PC-3 (cell line): ENCODE measurements at regions not wholly inside any gene's neighbourhood (a gene's known extent, or its start where the extent isn't known, plus 50 kb on each side); places are given as distances from the start of the nearest gene placed in this dataset.
A peak's percentile ranks its signal among the peaks of the same experiment; 100 is the strongest.

Experiments
- ATAC-seq: fragments of 200-7000 bp; cut with Tn5 transposase; 2 replicates; pipeline ENCODE4 v1.9.1; 2020; ENCODE audit warnings: mild to moderate bottlenecking, moderate library complexity
- BruUV-seq: library from RNA; stranded (reverse); fragments of 400-500 nt; replicated peaks from 2 replicates; lab custom pipeline; 2021; lab: Mats Ljungman, UMichigan
- CTCF ChIA-PET: fragments of 300-600 bp; sonication (Branson Sonifier 250); formaldehyde crosslinking; loops from one replicate; lab custom pipeline; 2022; ENCODE audit warnings: antibody characterized with exemption; lab: Charles Lee
- POLR2A ChIA-PET: fragments of 300-600 bp; sonication (Branson Sonifier 250); formaldehyde crosslinking; loops from one replicate; lab custom pipeline; 2022; ENCODE audit warnings: antibody characterized with exemption; ENCODE audit not compliant: unreplicated experiment; lab: Charles Lee
- DNase-seq: peaks from one replicate; pipeline ENCODE4 v3.0.0-alpha.2; 2015
- H2AFZ ChIP-seq: fragments of 300-600 bp; sonication (generic); 2 replicates; pipeline ENCODE4 v1.6.0; 2016; ENCODE audit warnings: antibody characterized with exemption, low read length
- H3F3A ChIP-seq: fragments of 300-600 bp; sonication (generic); one replicate; pipeline ENCODE4 v1.6.0; 2017; ENCODE audit warnings: antibody characterized with exemption, low read length, control low read depth, mild to moderate bottlenecking; ENCODE audit not compliant: unreplicated experiment
- H3K27ac ChIP-seq: fragments of 300-600 bp; sonication (generic); 2 replicates; pipeline ENCODE4 v1.5.1; 2016; ENCODE audit warnings: mild to moderate bottlenecking, low read length
- H3K27me3 ChIP-seq: fragments of 300-600 bp; sonication (generic); 2 replicates; pipeline ENCODE4 v1.6.1; 2016; ENCODE audit warnings: low read length, mixed read lengths
- H3K36me3 ChIP-seq: fragments of 300-600 bp; sonication (generic); 2 replicates; pipeline ENCODE4 v1.6.1; 2016; ENCODE audit warnings: low read depth, mixed run types, low read length, mixed read lengths
- H3K4me1 ChIP-seq: fragments of 300-600 bp; sonication (generic); 2 replicates; pipeline ENCODE4 v1.5.1; 2016; ENCODE audit warnings: low read length; ENCODE audit not compliant: insufficient read depth
- H3K4me2 ChIP-seq: fragments of 300-600 bp; sonication (generic); 2 replicates; pipeline ENCODE4 v1.6.0; 2016; ENCODE audit warnings: low read length
- H3K4me3 ChIP-seq: fragments of 300-600 bp; sonication (generic); 2 replicates; pipeline ENCODE4 v1.5.1; 2016; ENCODE audit warnings: mild to moderate bottlenecking, low read length, mixed read lengths
- H3K79me2 ChIP-seq: fragments of 300-600 bp; sonication (generic); 2 replicates; pipeline ENCODE4 v1.6.1; 2017; ENCODE audit warnings: low read length, mixed read lengths
- H3K9ac ChIP-seq: fragments of 300-600 bp; sonication (generic); 2 replicates; pipeline ENCODE4 v1.6.0; 2016; ENCODE audit warnings: mild to moderate bottlenecking, low read length
- H3K9me2 ChIP-seq: fragments of 300-600 bp; sonication (generic); replicated peaks from 2 replicates; pipeline ENCODE4 v1.6.1; 2016; ENCODE audit warnings: mixed run types, low read length, mixed read lengths
- H3K9me3 ChIP-seq: fragments of 300-600 bp; sonication (generic); 2 replicates; pipeline ENCODE4 v1.6.1; 2016; ENCODE audit warnings: low read length, mixed read lengths
- H4K20me1 ChIP-seq: fragments of 300-600 bp; sonication (generic); 2 replicates; pipeline ENCODE4 v1.6.1; 2016; ENCODE audit warnings: low read length, mixed read lengths
- CTCF ChIP-seq: fragments of 300-600 bp; sonication (generic); conservative IDR thresholded peaks from 2 replicates; pipeline ENCODE4 v1.5.1; 2017; ENCODE audit warnings: antibody characterized with exemption, low read depth, mild to moderate bottlenecking, low read length
- EZH2 ChIP-seq: fragments of 300-600 bp; sonication (generic); IDR thresholded peaks from one replicate; pipeline ENCODE4 v1.6.1; 2017; ENCODE audit warnings: antibody characterized with exemption, mild to moderate bottlenecking, low read length; ENCODE audit not compliant: unreplicated experiment
- EZH2phosphoT487 ChIP-seq: fragments of 300-600 bp; sonication (generic); IDR thresholded peaks from 2 replicates; pipeline ENCODE4 v1.6.1; 2018; ENCODE audit warnings: mild to moderate bottlenecking, antibody characterized with exemption, low read length, borderline replicate concordance
- intact Hi-C: fragments of 100-400 bp; cut with micrococcal nuclease; formaldehyde crosslinking; loops from 2 replicates; pipeline ENCODE4 v1.9.0; 2023

- Histone ChIP-seq H3K27ac (no peak overlapping the region), H3K9ac (no peak overlapping the region), H2AFZ (peak overlapping the region; percentile 45; the same call in 1 of the 2 replicates), H3K4me3 (no peak overlapping the region; the same call in 1 of the 2 replicates), H3K79me2 (no peaks in the 10 kb centered on the region), H3K9me3 (no peaks in the 10 kb centered on the region), H3F3A (no peaks in the 10 kb centered on the region), H3K36me3 (no peaks in the 10 kb centered on the region), H3K9me2 (no peaks in the 10 kb centered on the region), H4K20me1 (no peaks in the 10 kb centered on the region), H3K4me2 (peak overlapping the region; percentile 69; the same call in 1 of the 2 replicates), H3K4me1 (peaks cover 10% of the 10 kb centered on the region), H3K27me3 (no peaks in the 10 kb centered on the region)
- intact Hi-C loops, result loop anchor here (5.0 kb wide), 1 partner anchor 136 kb away; no protein-coding TSS in a partner anchor
- DNase-seq (no peak), ATAC-seq (no peak)
- TF ChIP-seq CTCF (no peak), EZH2phosphoT487 (no peak), EZH2 (no peak)
- BruUV-seq, result no TSS peak
- ChIA-PET POLR2A (interaction anchor here (0.8 kb wide), 1 partner anchor 16 kb away, joined by 6 read pairs; no protein-coding TSS in a partner anchor), CTCF (interaction anchor here (1.2 kb wide), 1 partner anchor 16 kb away, joined by 3 read pairs; no protein-coding TSS in a partner anchor)
These were observed 86.4 kb upstream of the PRSS16 start for GRCh38 chr6:27161115-27161514.

GRCh38 chr6:27161603-27161945 lies 85.9 kb upstream of the PRSS16 start:
- Histone ChIP-seq H3F3A (no peaks in the 10 kb centered on the region), H3K9ac (no peak overlapping the region), H3K9me2 (no peaks in the 10 kb centered on the region), H3K4me3 (peak overlapping the region; percentile 41; the same call in 1 of the 2 replicates), H3K4me2 (peak overlapping the region; percentile 69), H2AFZ (peak overlapping the region; percentile 45; the same call in 1 of the 2 replicates), H3K79me2 (no peaks in the 10 kb centered on the region), H3K27ac (no peak overlapping the region), H3K27me3 (no peaks in the 10 kb centered on the region), H3K36me3 (no peaks in the 10 kb centered on the region), H3K9me3 (no peaks in the 10 kb centered on the region), H3K4me1 (peaks cover 10% of the 10 kb centered on the region), H4K20me1 (no peaks in the 10 kb centered on the region)
- intact Hi-C loops, result loop anchor here (5.0 kb wide), 1 partner anchor 136 kb away; no protein-coding TSS in a partner anchor
- TF ChIP-seq CTCF, result no peak
- no peak for TF ChIP-seq EZH2
- TF ChIP-seq EZH2phosphoT487, result no peak
- no TSS peak for BruUV-seq
- ChIA-PET CTCF (no interaction called here), POLR2A (no interaction called here)
- DNase-seq (no peak), ATAC-seq (no peak)

- DNase-seq, result peak; percentile 88
- no peaks in the 10 kb centered on the region for H3K9me2 ChIP-seq
- H3K4me2 ChIP-seq, result peak overlapping the region; percentile 69
- H3K4me3 ChIP-seq, result peak overlapping the region; percentile 41; the same call in 1 of the 2 replicates
- peak; percentile 23; the same call in 1 of the 2 replicates for ATAC-seq
- no peak overlapping the region for H3K9ac ChIP-seq
- peak overlapping the region; percentile 45; the same call in 1 of the 2 replicates for H2AFZ ChIP-seq
- H3K27ac ChIP-seq, result no peak overlapping the region
- H3K4me1 ChIP-seq, result peaks cover 6% of the 10 kb centered on the region
- no peaks in the 10 kb centered on the region for H3F3A ChIP-seq
- peak; percentile 93 for TF ChIP-seq CTCF
- TF ChIP-seq EZH2, result no peak
- intact Hi-C loops, result loop anchor here (2.0 to 5.0 kb wide), 3 partner anchors 27 to 357 kb away; no protein-coding TSS in a partner anchor
- H3K27me3 ChIP-seq, result no peaks in the 10 kb centered on the region
- no peaks in the 10 kb centered on the region for H4K20me1 ChIP-seq
- ChIA-PET CTCF (interaction anchor here (0.5 to 0.6 kb wide), 2 partner anchors 15 to 607 kb away, joined by 3 read pairs; no protein-coding TSS in a partner anchor), POLR2A (no interaction called here)
- BruUV-seq, result no TSS peak
- no peaks in the 10 kb centered on the region for H3K79me2 ChIP-seq
- no peaks in the 10 kb centered on the region for H3K9me3 ChIP-seq
- H3K36me3 ChIP-seq, result no peaks in the 10 kb centered on the region
These were observed 85.4 kb upstream of the PRSS16 start for GRCh38 chr6:27161946-27162603.
